CD4-positive, alpha-beta T cell treated with Interferon alpha-2 for 1 hour (primary cell): ENCODE measurements at regions not wholly inside any gene's neighbourhood (a gene's known extent, or its start where the extent isn't known, plus 50 kb on each side); places are given as distances from the start of the nearest gene placed in this dataset.

ENCODE experiments used
- DNase-seq, 2 donors: peaks; one replicate each; pipeline ENCODE4 v3.0.0-alpha.2; 2020 to 2022

DNA sequence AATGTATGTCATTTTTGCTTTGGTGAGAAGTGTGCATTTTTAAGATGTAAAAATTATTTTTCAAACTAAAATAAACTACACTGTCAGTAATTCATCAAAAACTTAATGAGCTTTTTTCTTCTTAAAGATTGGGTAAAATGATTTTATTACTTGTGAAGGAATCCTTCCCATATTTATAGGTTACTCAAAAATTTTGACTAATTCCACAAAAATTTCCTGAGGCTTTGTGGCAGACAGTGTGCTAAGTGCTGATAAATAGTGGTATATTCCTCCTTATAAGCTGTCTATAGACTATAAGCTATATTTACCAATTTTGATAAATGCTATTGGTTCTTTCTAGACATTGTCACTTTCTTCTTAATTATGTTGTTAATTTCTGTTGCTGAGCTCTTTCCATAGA lies 284.5 kb upstream of the SEMA6D start:
- DNase-seq, result no peak

GRCh38 chr15:47434596-47434995 lies 282.7 kb upstream of the SEMA6D start:
- no peak for DNase-seq

DNA sequence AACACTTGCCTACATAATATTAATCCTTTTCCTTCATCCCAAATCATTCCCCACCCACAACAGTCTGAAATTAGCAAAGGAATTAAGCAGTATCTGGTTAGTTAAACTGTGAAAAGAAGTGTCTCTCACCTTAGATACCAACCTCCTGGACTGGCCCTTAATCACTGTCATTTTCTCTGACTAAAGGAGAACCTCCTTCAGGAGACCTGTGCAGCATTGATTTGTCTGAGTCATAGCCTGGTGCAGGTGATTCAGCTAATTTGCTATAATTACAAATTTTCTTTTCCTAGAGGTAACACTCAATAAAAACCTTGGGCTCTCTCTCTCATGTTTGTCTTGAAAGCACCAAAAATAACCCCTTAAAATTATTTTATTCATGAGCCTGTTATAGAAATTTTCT lies 279.8 kb upstream of the SEMA6D start:
- no peak for DNase-seq

DNA sequence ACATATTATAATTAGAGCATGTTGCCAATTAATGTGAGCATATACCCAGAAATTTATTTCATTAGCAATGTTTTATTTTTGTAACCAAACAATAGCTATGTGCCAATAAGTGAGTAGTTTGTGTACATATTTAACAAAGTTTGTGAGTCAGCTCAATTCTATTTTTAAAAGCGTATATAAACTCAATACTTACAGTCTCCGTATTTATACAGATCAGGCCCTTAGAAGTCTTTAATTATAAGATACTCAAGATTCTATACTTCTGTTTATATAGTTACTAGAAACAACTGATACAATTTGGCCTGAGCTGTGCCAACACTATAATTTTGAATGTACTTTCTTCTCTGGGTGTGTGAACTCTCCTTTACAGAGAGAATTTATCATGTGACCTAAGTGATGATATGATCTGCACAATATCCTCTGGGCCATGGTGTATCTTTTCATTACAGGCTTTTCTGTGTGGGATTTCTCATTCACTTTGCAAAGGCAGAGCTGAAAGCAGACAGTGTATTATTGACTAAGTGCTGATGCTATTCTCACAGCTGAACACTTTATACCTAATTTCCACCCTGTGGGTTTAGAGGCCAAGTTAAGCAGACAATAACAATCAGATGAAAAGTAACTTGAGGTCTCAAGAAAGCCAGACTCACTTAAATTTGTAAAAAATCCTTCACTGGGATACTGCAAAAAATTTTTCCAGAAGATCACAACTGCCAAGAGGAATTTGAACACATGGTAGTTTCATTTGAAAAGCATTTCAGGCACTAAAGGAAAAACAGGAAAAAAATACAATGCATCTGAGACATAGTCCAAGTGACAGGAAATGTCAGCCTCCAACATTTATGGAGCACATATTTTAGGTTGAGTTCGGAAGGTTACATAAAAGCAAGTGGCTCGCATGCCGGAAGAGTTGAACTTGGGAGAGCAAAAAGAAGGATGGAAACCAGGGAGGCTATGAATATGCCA lies 277.9 kb upstream of the SEMA6D start:
- DNase-seq, result no peak

DNA sequence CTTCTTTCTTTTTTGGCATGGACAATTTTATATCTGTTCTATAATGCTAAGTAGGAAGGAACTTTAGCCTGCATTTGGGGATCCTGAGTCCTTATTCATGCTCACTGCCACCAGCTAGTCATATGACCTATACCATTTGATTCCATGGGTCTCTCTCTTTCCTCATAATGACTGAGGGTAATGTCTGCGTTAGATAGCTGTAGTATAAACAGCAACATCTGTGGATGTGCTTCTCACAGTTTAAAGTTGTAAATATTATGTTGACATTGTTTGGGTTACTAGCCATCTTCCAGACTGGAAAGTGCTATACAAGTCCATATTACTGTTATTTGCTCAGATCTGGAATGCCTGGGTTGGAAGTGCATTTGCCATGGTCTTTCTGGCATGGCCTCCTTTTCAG lies 274.9 kb upstream of the SEMA6D start:
- DNase-seq, result no peak

- no peak for DNase-seq
These were observed 273.5 kb upstream of the SEMA6D start for GRCh38 chr15:47443839-47444238.

GRCh38 chr15:47445723-47446392 lies 271.4 kb upstream of the SEMA6D start:
- no peak for DNase-seq

DNA sequence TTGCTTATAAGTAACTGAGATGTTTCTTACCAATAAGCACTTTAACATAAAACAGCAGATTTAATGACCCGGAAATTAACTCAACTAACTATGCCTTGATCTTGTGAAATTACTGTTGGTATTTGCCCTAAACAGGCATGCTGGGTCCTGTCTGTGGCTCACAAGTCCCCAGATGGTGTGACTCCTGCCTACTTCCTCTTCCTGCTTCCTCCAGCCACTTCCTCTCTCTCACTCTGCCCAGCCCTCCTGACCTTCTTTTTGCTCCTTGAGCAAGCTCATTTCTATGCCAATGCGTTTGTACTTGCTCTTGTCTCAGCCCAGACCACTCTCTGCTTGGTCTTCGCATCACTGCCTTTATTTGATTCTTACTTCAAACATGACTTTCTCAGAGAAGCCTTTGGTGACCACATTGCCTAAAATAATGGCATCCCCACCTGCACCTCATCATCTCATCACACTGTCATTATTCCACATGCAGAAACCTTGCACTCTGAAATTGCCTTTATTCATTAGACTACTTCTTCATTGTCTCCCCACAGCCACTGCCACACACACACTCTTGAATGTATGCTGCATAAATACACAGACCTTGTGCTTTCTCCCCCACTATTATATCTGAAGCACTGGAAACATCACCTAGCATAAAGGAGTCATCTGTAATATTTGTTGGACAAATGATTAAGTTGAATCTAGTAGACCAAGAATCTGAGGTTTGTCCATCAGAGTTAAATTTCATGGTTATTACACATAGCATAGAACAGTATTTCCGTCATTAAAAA lies 256.3 kb upstream of the SEMA6D start:
- DNase-seq, result peak in 1 of 2 donors; percentile 1

DNA sequence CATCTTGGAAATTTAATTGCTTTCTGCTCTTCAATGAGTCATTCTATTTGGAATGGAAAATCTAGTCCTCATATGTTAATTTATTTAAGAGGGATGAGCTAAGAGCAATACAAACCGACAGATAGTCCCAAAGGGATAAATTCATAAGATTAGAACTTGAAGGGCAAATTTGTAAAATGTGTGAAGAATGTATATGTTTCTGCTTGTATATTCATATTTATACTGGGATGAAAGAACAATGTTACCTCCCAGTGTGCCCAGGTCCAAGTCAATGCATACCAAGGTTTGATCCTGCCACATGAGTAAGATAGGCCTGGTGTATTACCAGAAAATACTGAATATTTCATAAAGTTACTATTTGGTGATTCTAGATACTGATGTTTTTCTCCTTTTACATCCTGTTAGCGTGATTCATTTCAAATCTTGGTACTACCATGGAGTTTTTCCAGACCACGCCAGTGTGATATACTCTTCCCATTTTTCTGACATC lies 255.6 kb upstream of the SEMA6D start:
- DNase-seq, result no peak

DNA sequence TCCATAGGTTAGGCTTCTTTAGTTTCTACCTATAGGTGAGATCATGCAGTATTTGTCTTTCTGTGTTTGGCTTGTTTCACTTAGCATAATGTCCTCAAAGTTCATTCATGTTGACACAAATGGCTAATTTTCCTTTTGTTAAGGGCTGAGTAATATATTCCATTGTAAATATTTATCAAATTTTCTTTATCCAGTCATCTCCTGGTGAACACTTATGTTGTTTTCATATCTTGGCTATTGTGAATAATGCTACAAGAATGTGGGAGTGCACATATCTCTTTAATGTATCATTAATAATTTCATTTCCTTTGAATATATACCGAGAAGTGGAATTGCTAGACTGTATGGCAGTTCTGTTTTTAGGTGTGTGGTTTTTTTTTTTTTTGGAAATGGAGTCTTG lies 250.9 kb upstream of the SEMA6D start:
- DNase-seq, result no peak

DNA sequence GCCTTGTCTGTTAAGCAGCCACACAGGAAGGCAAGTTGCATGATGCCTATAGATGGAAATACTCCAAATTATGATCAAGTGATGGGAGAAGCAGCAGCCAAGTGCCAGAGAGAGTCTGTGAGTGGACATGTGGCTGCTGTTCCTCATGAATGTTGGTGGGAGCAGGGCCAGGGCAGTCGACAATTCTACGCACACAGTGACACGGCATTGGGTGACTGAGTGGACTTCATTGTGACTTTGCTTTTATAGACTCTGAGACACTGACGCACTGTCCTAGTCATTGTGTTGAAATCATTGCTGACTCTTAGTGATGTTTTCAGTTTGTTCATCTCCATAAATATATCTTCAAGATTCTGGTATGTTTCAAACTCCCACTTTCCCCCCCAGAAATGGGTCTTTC lies 246.3 kb upstream of the SEMA6D start:
- no peak for DNase-seq

DNA sequence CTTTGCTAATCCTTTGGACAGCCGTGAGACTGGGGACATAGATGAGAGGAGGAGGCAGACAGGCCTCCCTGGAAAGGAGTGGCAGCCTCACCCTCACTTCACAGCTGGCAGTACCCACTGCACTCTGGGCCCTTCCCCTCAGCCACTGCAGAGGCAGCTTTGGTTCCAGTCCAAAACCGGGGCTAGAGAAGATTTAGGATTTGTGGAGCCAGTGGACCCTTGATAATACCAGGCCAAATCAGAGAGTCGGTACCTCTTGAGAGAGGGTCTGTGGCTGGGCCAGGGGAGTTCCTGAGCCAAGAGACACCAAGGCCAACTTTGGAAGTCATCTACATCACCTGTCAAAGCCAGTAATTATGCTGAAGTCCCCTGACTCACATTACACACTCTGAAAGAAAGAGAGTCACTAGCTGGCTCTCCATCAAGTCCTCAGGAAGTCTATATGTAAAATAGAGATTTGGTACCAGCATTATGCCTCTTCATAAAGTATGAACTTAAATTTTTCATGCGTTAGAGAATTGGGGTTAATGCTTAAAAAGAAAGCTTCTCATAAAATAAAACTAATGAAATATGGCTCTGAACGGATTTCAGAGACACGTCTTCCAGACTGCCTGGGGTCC lies 244.1 kb upstream of the SEMA6D start:
- no peak for DNase-seq

DNA sequence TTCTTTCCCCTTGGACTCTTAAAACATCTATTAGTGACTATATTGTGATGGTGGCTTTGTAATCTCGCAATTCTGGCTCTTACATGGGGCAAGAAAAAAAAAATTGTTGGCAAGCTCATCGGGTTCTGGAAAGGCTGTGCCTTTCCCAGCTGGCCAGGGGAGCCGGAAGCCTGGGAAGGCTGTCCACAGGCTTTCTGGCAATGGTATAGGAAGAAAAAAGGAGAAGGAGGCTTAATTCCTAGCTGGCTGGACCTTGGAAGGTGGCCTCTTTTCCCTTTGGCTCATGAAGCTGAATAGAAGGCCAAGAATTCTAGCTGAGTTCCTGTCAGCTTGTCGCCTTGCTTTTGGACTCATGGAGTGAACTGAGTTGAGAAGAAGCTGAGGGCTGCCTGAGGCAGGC lies 243.5 kb upstream of the SEMA6D start:
- no peak for DNase-seq

- DNase-seq, result no peak
These were observed 242.0 kb upstream of the SEMA6D start for GRCh38 chr15:47475336-47475735.

- DNase-seq, result no peak
These were observed 240.0 kb upstream of the SEMA6D start for GRCh38 chr15:47477341-47477740.

- DNase-seq, result no peak
These were observed 233.2 kb upstream of the SEMA6D start for GRCh38 chr15:47484059-47484458.

DNA sequence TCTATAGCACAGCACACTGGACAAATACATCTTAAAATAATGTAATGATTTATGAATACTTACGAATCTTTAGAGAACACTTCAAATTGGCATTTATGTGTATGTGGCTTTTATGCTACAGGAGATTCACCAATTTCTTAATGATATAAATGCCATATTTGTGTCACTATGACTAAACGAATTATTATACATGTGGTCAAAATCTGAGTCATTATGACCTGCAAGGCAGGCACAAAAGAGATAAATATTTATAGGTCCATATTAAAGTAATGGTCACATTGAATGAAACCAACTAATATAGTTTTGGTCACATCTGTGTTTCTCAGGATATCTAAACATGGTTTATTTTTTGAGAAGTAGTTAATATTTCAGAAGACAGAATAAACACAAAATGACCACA lies 232.3 kb upstream of the SEMA6D start:
- no peak for DNase-seq

GRCh38 chr15:47485419-47485818 lies 231.9 kb upstream of the SEMA6D start:
- DNase-seq, result no peak

DNA sequence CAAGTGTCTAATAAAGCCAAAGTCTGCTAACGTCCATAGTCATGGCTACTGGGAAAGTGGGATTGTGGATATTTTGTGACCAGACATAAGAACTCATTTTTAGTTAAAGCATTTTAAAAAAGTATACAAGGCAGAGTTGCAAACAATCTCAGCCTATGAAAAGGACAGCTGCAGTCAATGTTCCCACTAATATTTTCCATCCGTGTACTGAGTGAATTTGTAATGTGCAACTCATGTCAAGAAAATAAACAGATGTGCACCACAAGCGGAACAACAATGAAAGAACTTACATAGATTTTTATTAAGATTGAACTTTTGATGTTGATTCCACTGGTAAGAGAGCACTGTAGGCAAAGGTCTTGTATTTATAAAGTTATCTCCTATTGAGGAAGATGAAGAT lies 231.3 kb upstream of the SEMA6D start:
- DNase-seq, result no peak

DNA sequence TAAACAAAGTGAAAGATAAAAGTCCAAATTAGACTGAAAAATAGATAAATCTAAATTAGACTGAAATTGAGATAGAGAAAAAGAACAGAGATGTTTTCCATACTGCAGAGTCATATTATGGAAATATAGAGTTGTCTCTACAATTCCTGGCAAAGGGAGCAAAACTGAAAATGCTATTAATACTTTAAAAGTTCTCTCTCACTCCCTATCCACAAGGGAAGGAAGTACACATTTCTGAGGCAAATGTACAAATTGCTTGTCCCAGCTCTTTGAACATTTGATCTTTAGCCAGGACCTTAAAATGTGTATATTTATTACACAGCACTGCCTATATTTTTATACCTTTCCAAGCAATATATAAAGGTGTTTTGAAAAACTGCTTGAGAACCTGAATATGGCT lies 225.1 kb upstream of the SEMA6D start:
- DNase-seq, result no peak

DNA sequence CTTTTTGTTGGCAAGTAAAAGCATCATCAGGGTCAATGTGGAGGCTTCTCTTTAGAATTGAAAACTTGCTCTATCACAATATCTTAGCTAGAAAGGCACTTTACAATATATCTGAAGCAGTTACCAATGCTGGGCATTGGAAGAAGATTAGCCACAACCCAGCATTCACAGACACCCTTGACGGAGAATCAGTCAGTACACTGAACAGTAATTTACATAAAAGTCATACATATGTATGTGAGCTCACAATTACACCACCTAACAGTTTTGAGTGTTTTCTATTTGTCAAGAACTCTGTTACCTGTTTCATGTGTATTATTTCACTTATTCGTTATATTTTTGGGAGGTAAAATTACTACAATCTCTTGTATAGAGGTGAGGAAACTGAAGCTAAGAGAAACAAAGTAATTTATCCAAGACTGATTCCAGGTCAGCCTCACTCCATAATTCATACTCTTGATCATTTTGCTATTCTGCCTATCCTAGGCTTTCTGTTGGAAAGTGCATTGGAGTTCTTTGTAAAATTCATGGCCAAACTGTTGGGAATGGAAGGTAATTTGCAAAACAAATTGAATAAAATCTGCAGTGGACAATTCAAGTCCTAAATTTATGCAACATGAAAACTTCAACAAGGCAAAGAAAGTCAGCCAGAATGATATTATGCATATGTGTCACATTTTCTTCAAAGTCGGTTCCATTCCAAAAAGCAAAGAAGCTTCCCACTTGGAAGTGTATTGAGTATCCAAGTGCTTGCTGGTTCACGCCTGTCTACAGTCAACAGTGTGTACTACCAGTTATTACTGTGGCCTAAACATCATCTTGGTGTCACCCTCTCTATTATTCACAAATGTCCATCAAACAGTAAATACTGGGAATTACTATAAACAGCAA lies 223.7 kb upstream of the SEMA6D start:
- DNase-seq, result no peak
